H1 (cell line): ENCODE measurements at regions not wholly inside any gene's neighbourhood (a gene's known extent, or its start where the extent isn't known, plus 50 kb on each side); places are given as distances from the start of the nearest gene placed in this dataset.

Source experiments
- BACH1 ChIP-seq: IDR thresholded peaks from 2 replicates; pipeline ENCODE4 v1.6.1; 2012; ENCODE audit warnings: low read length, improper control_type of control experiment
- CEBPB ChIP-seq: IDR thresholded peaks from 2 replicates; pipeline ENCODE4 v1.6.1; 2012; ENCODE audit warnings: low read depth, low read length
- CREB1 ChIP-seq: IDR thresholded peaks from 2 replicates; pipeline ENCODE4 v1.6.1; 2012; ENCODE audit warnings: inconsistent platforms
- CTBP2 ChIP-seq: IDR thresholded peaks from 2 replicates; pipeline ENCODE4 v1.7.0; 2011; ENCODE audit warnings: borderline replicate concordance, mild to moderate bottlenecking, moderate library complexity, mixed read lengths, low read length; ENCODE audit not compliant: insufficient read depth, insufficient read length
- E2F6 ChIP-seq: IDR thresholded peaks from 2 replicates; pipeline ENCODE4 v1.6.1; 2012; ENCODE audit warnings: inconsistent platforms
- EP300 ChIP-seq, 2 experiments: IDR thresholded peaks; 1 replicate in 1 of 2; 2 replicates in 1 of 2; pipeline ENCODE4 v1.6.1; 2011 to 2012; ENCODE audit warnings: low read depth in 2 of 2, low read length in 2 of 2, mild to moderate bottlenecking in 2 of 2, borderline replicate concordance in 1 of 2, inconsistent platforms in 1 of 2, moderate library complexity in 1 of 2
- EZH2 ChIP-seq: fragments of 200-600 bp; sonication (generic); IDR thresholded peaks from 2 replicates; pipeline ENCODE4 v1.7.1; 2012; ENCODE audit warnings: low read depth, mild to moderate bottlenecking, moderate library complexity, low read length, inconsistent platforms; ENCODE audit not compliant: severe bottlenecking
- HDAC2 ChIP-seq, 2 experiments: fragments of 300-600 bp in 1 of 2; sonication (generic) in 1 of 2; IDR thresholded peaks; 2 replicates each; pipeline ENCODE4 v1.6.1; 2011 to 2012; ENCODE audit warnings: low read depth in 2 of 2, low read length in 2 of 2, mild to moderate bottlenecking in 2 of 2, moderate library complexity in 2 of 2, borderline replicate concordance in 1 of 2, inconsistent platforms in 1 of 2
- HDAC6 ChIP-seq: IDR thresholded peaks from one replicate; pipeline ENCODE4 v1.7.1; 2012; ENCODE audit warnings: low read depth, mild to moderate bottlenecking, inconsistent platforms, low read length, moderate library complexity
- JUND ChIP-seq: IDR thresholded peaks from 2 replicates; pipeline ENCODE4 v1.6.1; 2011; ENCODE audit warnings: mild to moderate bottlenecking, improper control_type of control experiment, low read length
- KDM4A ChIP-seq: IDR thresholded peaks from one replicate; pipeline ENCODE4 v1.7.1; 2012; ENCODE audit warnings: low read depth, mild to moderate bottlenecking, moderate library complexity, low read length, inconsistent platforms; ENCODE audit not compliant: severe bottlenecking
- MAX ChIP-seq: IDR thresholded peaks from 2 replicates; pipeline ENCODE4 v1.6.1; 2012; ENCODE audit warnings: inconsistent platforms
- POLR2AphosphoS5 ChIP-seq: IDR thresholded peaks from 2 replicates; pipeline ENCODE4 v1.6.1; 2011; ENCODE audit warnings: low read depth, low read length
- POU5F1 ChIP-seq: IDR thresholded peaks from 2 replicates; pipeline ENCODE4 v1.6.1; 2011; ENCODE audit warnings: low read depth, mild to moderate bottlenecking, low read length, moderate library complexity
- RAD21 ChIP-seq, 2 experiments: IDR thresholded peaks in 1 of 2; conservative IDR thresholded peaks in 1 of 2; 2 replicates each; pipeline ENCODE4 v1.6.1; 2011; ENCODE audit warnings: low read depth in 2 of 2, low read length in 2 of 2, improper control_type of control experiment in 1 of 2, inconsistent platforms in 1 of 2, mild to moderate bottlenecking in 1 of 2, moderate library complexity in 1 of 2
- RNF2 ChIP-seq: fragments of 200-900, 300-1000 bp; sonication (generic); IDR thresholded peaks from 2 replicates; pipeline ENCODE4 v1.7.1; 2016; ENCODE audit warnings: borderline replicate concordance, low read depth, mild to moderate bottlenecking, antibody characterized with exemption, low read length; ENCODE audit not compliant: poor library complexity, severe bottlenecking; ENCODE audit errors: missing control alignments
- SAP30 ChIP-seq: fragments of 300-600 bp; sonication (generic); IDR thresholded peaks from 2 replicates; pipeline ENCODE4 v1.7.1; 2012; ENCODE audit warnings: low read length, moderate library complexity, mild to moderate bottlenecking, inconsistent platforms; ENCODE audit not compliant: insufficient read depth, insufficient replicate concordance
- SIN3A ChIP-seq, 2 experiments: IDR thresholded peaks in 1 of 2; conservative IDR thresholded peaks in 1 of 2; 2 replicates each; pipeline ENCODE4 v1.6.1; 2011 to 2012; ENCODE audit warnings: low read length in 2 of 2, improper control_type of control experiment in 1 of 2, low read depth in 1 of 2, mild to moderate bottlenecking in 1 of 2
- SIX5 ChIP-seq: IDR thresholded peaks from 2 replicates; pipeline ENCODE4 v1.6.1; 2011; ENCODE audit warnings: mild to moderate bottlenecking, low read depth, low read length
- SUZ12 ChIP-seq: fragments of 200-600 bp; sonication (generic); IDR thresholded peaks from 2 replicates; pipeline ENCODE4 v1.6.1; 2012; ENCODE audit warnings: mild to moderate bottlenecking, inconsistent platforms, low read length, moderate library complexity, mixed read lengths
- TAF1 ChIP-seq: IDR thresholded peaks from 2 replicates; pipeline ENCODE4 v1.6.1; 2011; ENCODE audit warnings: mild to moderate bottlenecking, low read depth, low read length
- TAF7 ChIP-seq: optimal IDR thresholded peaks from 2 replicates; pipeline ENCODE3; 2011; ENCODE audit warnings: low read depth, mild to moderate bottlenecking, inconsistent platforms, low read length, moderate library complexity, borderline replicate concordance
- TCF12 ChIP-seq: IDR thresholded peaks from 2 replicates; pipeline ENCODE4 v1.6.1; 2011; ENCODE audit warnings: low read depth, mild to moderate bottlenecking, low read length
- TEAD4 ChIP-seq: IDR thresholded peaks from 2 replicates; pipeline ENCODE4 v1.6.1; 2012; ENCODE audit warnings: low read depth, low read length, inconsistent platforms, mixed read lengths

GRCh38 chr13:58949646-58950045 lies 1214.1 kb downstream of the DIAPH3 start (continued):
- TF ChIP-seq SAP30 (no peak), TAF1 (no peak), SIN3A (conservative IDR thresholded peaks at IDR 0.05 in 1 of 2, IDR thresholded peaks at IDR 0.05 in 1 of 2; ENCODE audit: low read depth in 1 of 2, low read length in 2 of 2) (no peak), JUND (no peak), TAF7 (no peak), TEAD4 (0 out of 2 replicates have a peak, but pooled peaks have one; percentile 17), HDAC6 (no peak), TCF12 (peak; percentile 86; the same call in 1 of the 2 replicates), EZH2 (no peak), SIX5 (no peak), CREB1 (no peak), KDM4A (no peak), EP300 (IDR thresholded peaks at IDR 0.05; ENCODE audit: borderline replicate concordance in 1 of 2, low read depth in 2 of 2, low read length in 2 of 2) (peak; percentile 44 to 99; a peak in 1 of 3 replicates), SUZ12 (no peak), CEBPB (peak; percentile 1; the same call in 1 of the 2 replicates), RAD21 (IDR thresholded peaks at IDR 0.05 in 1 of 2, conservative IDR thresholded peaks at IDR 0.05 in 1 of 2; ENCODE audit: low read depth in 2 of 2, low read length in 2 of 2) (peak in 1 of 2 experiments; percentile 21; a peak in 1 of 4 replicates), CTBP2 (no peak), BACH1 (no peak), RNF2 (no peak), MAX (no peak), E2F6 (no peak), POLR2AphosphoS5 (no peak), HDAC2 (IDR thresholded peaks at IDR 0.05; ENCODE audit: borderline replicate concordance in 1 of 2, low read depth in 2 of 2, low read length in 2 of 2) (no peak), POU5F1 (no peak)
